ENCODE measurements at regions not wholly inside any gene's neighbourhood (a gene's known extent, or its start where the extent isn't known, plus 50 kb on each side); places are given as distances from the start of the nearest gene placed in this dataset.

DNA sequence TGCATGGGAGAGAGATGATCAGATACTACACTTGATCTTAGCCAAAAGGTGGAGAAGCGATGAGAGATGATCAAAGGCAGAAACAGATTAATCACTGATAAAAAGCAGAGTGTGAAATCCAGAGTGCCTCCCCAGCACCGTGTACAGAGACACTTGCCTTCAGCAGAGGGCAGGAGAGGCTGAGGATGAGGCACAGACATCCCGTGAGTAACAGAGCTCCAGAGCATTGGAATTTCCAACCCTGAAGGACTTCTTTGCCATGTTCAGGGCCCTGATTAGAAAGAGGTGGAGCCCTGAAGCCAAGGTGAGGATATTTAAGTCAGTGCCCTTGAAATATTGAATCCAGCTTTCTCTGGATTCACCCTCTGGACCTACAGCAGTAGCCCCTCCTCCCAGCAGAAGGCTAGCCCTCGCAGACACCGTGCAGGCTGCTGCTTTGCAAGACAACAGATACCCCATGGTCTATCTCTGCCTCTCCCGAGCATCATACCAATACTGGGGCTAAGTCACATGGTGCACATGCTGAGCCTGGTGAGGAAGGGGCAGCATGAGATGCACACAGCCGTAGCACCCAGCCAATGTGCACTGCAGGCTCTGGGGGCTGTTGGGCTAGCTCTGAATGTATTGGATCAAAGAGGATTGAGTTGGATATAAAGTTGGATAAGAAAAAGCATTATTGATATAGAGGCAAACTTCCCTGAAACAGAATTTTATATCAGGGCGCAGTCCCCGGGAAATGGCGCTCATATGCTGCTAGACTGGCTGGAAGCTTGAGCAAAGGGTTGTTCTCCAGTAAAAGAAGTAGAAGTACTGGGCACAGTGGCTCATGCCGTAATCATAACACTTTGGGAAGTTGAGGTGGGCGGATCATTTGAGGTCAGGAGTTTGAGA is 200.3 kb upstream of the B3GAT1 start:
- Histone ChIP-seq H3K9me3 (ENCODE audit: control insufficient read depth, low read length) (no peaks in the 10 kb centered on the region), H3K27ac (no peak overlapping the region), H3K9ac (no peak overlapping the region), H3K4me2 (ENCODE audit: low read length) (no peak overlapping the region), H3K27me3 (ENCODE audit: control insufficient read depth, insufficient read depth, low read length) (no peaks in the 10 kb centered on the region), H3K4me3 (ENCODE audit: low read depth, low read length) (no peak overlapping the region), H3K36me3 (ENCODE audit: control insufficient read depth, insufficient read depth, low read length) (no peaks in the 10 kb centered on the region), H2AFZ (no peak overlapping the region), H3K79me2 (no peaks in the 10 kb centered on the region), H3K4me1 (no peaks in the 10 kb centered on the region)
- TF ChIP-seq, protein P1, sequence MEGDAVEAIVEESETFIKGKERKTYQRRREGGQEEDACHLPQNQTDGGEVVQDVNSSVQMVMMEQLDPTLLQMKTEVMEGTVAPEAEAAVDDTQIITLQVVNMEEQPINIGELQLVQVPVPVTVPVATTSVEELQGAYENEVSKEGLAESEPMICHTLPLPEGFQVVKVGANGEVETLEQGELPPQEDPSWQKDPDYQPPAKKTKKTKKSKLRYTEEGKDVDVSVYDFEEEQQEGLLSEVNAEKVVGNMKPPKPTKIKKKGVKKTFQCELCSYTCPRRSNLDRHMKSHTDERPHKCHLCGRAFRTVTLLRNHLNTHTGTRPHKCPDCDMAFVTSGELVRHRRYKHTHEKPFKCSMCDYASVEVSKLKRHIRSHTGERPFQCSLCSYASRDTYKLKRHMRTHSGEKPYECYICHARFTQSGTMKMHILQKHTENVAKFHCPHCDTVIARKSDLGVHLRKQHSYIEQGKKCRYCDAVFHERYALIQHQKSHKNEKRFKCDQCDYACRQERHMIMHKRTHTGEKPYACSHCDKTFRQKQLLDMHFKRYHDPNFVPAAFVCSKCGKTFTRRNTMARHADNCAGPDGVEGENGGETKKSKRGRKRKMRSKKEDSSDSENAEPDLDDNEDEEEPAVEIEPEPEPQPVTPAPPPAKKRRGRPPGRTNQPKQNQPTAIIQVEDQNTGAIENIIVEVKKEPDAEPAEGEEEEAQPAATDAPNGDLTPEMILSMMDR (IDR thresholded peaks at IDR 0.05), result no peak

DNA sequence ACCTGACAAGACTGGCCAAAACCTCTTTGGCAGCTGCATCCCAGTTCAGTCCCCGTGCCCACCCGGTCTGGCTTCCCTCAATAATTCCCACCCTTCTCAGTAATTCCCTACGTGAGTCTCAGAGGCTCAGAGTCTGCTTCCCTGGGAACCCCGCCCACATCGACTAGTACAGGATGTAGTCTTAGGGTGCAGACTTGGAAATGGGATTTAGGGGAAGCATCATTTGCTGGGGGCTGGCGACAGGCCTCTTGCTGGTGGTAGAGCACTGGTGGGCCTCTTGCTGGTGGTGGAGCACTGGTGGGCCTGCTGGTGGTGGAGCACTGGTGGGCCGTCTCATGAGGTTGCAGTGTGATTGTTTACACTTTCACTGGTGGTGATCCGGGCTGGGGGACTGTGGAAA is 199.5 kb upstream of the B3GAT1 start:
- Histone ChIP-seq H3K4me3 (ENCODE audit: low read depth, low read length) (no peak overlapping the region), H3K27ac (no peak overlapping the region), H3K4me1 (no peaks in the 10 kb centered on the region), H3K9me3 (ENCODE audit: control insufficient read depth, low read length) (no peaks in the 10 kb centered on the region), H3K27me3 (ENCODE audit: control insufficient read depth, insufficient read depth, low read length) (no peaks in the 10 kb centered on the region), H3K9ac (no peak overlapping the region), H3K36me3 (ENCODE audit: control insufficient read depth, insufficient read depth, low read length) (no peaks in the 10 kb centered on the region), H3K79me2 (no peaks in the 10 kb centered on the region), H3K4me2 (ENCODE audit: low read length) (no peak overlapping the region), H2AFZ (no peak overlapping the region)
- TF ChIP-seq, protein P1 (IDR thresholded peaks at IDR 0.05), result no peak

DNA sequence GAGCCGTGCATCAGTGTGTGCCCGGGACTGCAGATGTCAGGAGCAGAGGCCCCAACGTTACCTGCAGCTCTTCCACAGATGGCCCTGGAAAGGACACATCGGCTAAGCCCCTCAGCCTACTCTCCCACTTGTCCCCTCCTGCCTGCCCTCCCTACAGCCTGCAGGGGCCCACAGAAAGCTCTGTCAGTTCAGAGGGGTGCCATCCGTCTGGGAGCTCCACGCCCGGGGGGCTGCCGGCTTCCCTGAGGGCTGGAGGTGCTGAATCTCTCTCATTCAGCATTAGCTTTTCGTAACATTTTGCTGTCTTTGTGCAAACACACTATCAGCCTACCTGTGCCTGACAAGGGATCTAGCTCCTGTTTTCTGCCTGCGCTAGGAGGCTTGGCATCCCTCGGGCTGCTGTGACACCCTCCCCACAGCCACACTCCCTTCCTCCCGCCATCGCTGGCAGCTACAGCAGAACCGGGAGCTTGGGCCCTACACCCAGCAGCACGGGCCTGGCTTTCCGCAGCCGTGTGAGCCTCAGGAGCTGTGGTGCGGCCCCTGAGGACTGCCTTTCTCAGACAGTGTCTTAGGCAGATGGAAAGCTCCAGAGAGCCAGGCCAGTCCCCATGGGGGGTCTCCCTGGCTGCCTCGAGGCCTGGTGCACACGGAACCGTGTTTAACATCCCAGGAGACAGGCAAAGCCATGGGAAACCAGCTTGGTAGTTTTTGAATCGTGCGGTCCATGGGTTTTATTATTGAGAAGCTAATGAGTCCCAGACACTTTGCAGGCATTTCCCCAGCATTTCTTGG is 198.3 kb upstream of the B3GAT1 start:
- H3K4me2 ChIP-seq (ENCODE audit: low read length), result no peak overlapping the region
- H3K4me3 ChIP-seq (ENCODE audit: low read depth, low read length), result no peak overlapping the region
- H3K9ac ChIP-seq, result no peak overlapping the region
- H3K79me2 ChIP-seq, result no peaks in the 10 kb centered on the region
- H3K4me1 ChIP-seq, result no peaks in the 10 kb centered on the region
- H3K36me3 ChIP-seq (ENCODE audit: control insufficient read depth, insufficient read depth, low read length), result no peaks in the 10 kb centered on the region
- H2AFZ ChIP-seq, result no peak overlapping the region
- H3K27me3 ChIP-seq (ENCODE audit: control insufficient read depth, insufficient read depth, low read length), result no peaks in the 10 kb centered on the region
- TF ChIP-seq, protein P1 (IDR thresholded peaks at IDR 0.05), result no peak
- no peak overlapping the region for H3K27ac ChIP-seq
- no peaks in the 10 kb centered on the region for H3K9me3 ChIP-seq (ENCODE audit: control insufficient read depth, low read length)

DNA sequence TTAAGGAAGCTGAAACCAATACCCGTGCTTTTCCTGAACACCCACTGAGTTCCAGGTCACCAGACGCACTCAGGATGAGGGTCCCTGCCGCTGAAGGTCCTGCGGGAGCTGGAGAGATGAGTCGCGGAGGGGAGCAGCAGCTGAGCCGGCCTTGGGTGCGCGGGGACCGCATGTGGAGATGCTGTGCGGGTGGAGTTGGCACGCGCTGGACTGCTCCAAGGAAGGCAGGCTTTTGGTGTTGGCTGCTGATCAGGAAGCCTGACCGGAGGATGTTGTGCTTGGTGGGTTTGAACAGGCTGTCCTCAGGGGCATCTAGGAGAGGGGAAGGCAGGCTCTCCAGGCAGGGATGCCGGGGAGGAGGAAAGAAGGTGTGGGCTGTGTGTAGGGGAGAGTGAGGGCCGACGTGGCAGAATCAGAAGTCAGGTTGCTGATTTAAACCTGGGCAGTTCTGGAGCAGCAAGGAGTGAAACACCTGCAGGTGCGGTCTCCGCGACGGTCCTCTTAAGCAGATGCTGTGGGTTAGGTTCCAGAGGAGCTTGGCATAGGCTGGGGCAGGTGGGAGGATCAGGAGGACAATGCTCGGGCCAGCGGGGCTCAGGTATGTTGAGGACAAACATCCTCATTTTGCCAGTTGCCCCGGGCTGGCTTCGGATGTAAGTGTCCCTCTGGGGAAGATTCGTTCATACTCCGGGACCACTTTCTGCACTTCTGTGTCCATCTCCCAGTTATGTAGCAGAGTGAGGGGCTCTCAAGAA is 197.5 kb upstream of the B3GAT1 start:
- H2AFZ ChIP-seq, result no peak overlapping the region
- H3K27me3 ChIP-seq (ENCODE audit: control insufficient read depth, insufficient read depth, low read length), result no peaks in the 10 kb centered on the region
- H3K4me2 ChIP-seq (ENCODE audit: low read length), result no peak overlapping the region
- no peak overlapping the region for H3K4me3 ChIP-seq (ENCODE audit: low read depth, low read length)
- no peak overlapping the region for H3K9ac ChIP-seq
- H3K27ac ChIP-seq, result no peak overlapping the region
- H3K9me3 ChIP-seq (ENCODE audit: control insufficient read depth, low read length), result no peaks in the 10 kb centered on the region
- H3K4me1 ChIP-seq, result no peaks in the 10 kb centered on the region
- H3K79me2 ChIP-seq, result no peaks in the 10 kb centered on the region
- no peaks in the 10 kb centered on the region for H3K36me3 ChIP-seq (ENCODE audit: control insufficient read depth, insufficient read depth, low read length)
- TF ChIP-seq, protein P1 (IDR thresholded peaks at IDR 0.05), result no peak

Data from parathyroid adenoma (tissue), 2 donors.